AML-193 (cell line): ENCODE measurements at regions not wholly inside any gene's neighbourhood (a gene's known extent, or its start where the extent isn't known, plus 50 kb on each side); places are given as distances from the start of the nearest gene placed in this dataset.

Source experiments
- DNase-seq, 2 experiments: peaks; one replicate each; lab custom pipeline; 2025; lab: John Stamatoyannopoulos, UW

DNA sequence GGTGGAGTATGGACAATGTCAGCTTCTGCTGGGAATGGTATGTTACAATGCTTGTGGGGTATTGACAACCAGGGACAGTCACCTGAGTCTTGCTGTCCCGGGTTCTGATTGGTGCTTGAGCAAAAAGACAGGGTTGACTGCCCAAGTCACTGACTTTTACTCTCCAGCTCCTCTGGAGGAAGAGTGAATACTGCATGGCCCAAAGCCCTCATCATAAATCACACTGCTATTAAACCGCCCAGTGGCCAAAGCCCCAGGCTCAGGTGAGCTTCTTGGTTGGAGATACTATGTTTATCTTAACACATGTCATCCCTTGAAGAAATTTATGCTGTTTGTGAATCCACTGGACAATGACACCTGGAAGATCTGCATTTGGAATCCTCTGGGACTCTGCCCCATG lies 90.0 kb upstream of the IGFBP3 start:
- no peak for DNase-seq

DNA sequence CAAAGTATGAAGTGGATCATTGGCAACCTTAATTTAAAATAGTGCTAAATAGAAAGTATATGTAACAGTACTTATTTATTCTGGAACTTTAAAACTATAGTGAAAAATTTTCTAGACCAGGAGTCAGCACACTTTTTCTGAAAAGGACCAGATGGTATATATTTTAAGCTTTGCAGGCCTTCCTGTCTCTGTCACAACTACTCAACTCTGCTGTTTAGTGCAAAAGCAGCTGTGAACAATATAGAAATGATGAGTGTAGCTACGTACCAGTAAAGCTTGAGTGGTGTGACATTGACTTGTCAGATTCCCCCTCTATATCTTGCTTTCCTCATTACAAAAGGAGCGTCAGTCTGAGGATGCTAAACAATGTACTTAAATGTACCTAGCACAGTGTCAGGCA lies 88.1 kb upstream of the IGFBP3 start:
- DNase-seq, result no peak

DNA sequence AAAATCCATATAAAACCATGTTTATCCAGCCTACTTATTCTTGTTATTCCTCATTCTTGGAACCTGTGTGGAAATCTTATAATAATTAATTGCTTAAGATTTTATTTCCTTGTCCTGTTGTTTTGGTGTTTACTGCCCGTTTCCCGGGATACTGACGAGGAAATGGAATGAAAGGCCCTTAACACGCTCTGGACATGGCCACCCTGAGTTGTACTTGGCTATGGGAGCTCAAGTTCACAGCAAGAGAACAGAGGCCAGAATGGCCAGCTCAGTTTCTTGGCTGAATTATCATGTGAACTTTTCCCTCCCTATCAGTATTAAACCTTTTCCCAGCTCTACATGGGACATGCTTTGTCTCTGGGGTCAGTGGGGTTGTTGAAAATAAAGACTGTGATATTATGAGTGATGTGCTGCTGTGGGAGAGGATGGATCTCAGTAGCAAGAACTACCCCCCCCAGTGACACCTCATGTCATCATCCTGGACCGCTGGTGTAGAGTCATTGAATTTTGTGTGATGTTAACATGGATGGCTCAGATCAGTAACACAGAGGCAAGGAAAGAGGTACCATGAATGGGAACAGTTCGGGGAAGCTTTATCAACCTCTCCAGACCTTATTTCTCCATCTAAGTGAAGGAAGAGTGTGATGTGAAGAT lies 87.0 kb upstream of the IGFBP3 start:
- no peak for DNase-seq

DNA sequence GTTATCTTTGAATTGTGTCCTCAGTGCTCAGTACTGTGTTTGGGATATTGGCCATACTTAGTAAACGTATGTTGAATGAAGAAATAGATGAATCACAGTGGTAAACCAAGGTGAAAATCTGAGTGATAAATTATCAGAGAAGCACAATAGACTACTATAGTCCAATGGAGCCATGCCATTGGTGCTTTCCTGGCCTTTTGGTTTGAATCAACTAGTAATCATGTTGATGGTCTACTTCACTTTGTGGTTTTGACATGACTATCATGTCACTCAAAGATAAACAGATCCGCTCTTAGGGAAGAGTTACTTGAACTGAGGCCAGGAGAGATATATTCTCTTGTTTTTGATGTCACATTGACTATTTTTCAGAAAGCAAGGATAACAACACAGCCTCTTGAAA lies 86.1 kb upstream of the IGFBP3 start:
- DNase-seq, result no peak

DNA sequence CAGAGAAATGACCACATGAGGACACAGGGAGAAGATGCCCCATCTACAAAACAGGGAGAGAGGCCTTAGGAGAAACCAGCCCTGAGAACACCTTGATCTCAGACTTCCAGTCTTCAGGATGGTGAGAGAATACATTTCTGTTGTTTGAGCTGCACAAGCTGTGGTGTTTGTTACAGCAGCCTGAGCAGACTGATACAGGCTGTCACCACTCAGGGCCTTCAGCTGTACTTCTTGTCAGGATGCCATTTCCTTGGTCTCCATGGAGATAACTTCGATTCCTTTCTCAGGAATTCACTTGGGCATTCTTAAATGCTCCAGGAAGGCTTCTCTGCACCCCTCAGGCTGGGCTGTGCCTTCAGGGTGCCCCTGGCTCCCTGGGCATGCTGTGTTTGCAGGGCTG lies 85.7 kb upstream of the IGFBP3 start:
- no peak for DNase-seq

DNA sequence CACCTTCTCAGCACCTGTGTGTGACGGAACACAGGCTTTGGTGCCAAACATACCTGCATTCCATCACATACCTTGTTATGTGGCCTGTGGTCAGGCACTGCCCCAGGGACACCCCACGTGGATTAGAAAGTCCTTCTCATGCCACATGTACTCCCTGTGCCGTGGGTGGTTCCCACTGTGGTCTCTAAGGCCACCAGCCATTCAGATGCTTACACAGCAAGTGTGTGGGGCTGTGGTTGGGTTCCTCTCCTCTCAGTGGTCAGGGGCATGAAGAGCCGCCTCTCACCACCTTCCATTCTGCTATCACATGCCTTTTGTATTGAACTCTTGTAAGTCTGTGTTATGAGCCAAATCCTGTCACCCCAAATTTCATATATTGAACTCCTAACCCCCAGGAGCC lies 85.1 kb upstream of the IGFBP3 start:
- no peak for DNase-seq

DNA sequence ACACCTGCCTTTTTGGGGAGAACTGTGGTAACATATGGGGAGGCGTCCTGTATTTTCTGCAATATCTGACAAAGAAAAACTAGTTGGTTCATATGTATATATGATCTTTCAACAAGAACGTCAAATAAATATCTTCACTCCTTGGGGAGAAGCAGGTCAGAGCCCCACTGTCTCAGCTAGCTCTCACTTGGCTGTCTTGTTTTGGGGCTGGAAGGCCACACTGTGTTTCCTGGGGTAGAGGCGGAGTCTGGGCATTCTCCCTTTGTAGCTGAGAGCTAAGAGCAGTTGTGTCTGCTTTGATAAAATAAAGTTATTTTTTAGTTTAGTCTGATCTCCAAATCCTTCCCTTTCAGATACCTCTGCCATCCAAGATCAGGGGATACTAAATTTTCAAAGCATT lies 83.9 kb upstream of the IGFBP3 start:
- DNase-seq, result no peak

DNA sequence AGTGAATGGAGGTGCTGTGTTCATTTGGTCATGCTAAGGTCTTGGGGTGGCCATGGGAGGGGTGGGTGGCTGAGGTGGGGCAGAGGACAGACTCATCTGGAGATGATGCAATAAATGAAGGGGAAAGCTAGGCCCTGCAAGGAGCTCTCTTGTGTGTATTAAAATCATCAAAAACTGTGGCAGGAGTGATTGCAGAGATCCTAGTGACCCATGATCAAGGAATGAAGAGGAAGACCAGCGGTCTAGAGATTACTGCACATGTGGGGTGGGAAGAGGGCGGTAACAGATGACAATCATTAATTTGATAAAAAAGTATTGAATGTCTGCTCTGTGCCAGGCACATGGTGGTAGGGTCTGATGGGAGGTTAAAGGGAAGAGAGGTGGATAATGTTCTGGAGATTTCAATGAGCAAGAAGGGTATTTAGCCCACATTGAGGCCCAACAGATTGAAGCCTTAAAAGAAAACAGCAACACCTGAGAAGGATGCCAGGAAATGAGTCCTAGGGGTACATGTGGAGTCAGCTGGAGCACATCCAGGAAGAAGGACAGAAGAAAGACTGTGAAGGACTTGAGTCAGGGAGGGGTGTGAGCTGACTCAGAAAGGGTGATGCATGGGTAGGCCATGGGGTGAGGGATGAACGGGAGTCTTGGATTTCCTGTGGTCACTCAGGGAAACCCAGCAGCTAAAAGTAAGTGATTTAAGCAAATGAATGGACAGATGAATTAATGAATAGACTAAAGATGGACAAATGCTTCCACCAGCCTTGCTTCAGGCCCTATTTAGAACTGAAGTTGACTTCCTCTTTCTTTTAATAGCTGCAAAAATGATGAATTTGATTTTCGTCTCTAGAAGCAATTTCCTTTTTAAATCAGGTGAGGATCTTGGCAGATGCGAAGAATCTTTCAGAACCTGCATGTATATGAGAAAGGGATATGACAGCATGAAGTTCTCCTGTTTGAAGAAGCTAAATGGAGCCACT lies 83.1 kb upstream of the IGFBP3 start:
- DNase-seq, result no peak

DNA sequence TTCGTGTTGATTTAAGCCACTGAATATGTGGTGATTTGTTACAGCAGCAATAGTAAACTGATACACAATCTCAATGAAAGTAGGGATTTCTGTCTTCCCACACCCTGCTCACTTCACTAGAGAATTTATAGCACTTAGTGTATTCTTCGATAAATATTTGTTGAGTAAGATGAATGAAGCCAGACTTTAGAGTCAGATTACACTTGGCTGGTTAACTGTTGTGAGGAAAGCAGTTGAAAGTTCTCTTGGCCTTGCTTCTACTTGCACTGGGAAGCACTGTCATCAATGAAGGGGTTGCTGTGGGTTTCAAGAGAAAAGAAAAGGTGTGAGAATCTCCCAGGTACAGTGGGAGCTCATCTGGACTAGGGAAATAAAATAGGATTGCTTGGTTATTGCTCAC lies 82.1 kb upstream of the IGFBP3 start:
- DNase-seq, result no peak

DNA sequence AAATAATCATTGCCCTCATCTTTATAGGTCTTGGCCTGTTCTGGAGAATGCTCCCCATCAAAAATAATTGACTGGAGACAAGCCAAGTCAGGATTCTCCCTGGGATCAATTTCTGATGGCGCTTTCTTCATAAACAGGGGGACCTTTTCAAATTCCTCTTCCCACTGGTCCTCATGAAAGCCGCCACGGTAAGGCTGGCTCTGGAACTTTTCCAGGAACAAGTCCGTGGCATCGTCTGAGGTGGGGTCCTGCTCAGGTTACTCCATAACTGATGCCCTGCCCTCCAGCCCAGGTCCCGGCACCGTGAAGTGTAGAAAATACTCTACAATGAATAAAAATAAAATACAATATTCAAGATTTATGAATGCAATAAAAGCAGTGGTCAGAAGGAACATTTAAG lies 79.4 kb upstream of the IGFBP3 start:
- no peak for DNase-seq

DNA sequence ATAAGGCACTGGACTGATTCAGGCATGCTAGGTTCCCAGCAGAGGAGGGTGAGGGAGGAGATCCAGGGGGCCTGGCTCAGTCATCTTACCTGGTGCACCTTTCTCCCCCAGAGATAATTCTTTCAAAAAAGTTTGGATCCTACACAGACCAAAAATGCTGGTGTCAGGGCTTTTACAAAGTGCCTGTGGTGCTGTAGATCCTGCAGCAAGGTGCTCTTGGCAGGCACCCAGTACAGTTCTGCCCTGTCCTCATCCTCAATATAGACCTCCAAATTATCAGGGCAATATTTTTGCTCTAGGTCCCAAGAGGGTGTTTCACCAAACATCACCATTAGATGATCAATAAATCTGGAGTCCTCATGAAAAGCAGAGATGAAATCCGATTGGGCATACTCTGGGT lies 78.5 kb upstream of the IGFBP3 start:
- no peak for DNase-seq

DNA sequence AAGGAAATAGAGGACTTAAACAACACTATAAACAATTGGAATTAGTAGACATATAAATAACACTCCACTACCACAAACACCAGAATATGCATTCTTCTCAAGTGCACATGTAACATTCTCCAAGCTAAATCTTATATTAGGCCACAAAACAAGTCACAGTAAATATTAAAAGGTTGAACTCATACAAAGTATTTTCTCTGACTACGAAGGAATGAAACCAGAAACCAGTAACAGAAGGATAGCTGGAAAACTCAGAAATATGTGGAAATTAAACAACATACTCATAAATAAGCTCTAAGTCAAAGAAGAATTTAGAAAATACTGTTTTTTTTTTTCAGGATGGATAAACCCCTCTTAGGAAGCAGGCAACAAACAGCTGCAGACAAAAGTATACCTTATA lies 77.4 kb upstream of the IGFBP3 start:
- DNase-seq, result no peak

DNA sequence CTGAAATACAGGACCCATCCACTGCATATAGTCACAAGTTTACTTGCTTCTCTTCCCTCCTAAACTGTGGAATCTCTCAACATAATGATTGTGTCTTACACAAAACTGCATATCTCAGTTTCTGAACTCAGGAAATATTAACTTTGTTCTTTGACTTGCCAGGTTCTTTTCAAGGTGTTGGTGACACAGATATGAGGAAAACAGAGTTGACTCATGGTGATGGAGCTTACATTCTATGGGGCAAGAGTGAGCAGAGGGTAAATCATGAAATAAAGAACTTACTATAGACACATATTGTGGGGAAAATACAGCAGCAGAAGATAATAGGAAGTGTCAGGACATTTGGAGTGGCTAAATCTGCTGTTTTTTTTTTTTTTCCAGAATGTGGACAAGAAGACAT lies 72.5 kb upstream of the IGFBP3 start:
- DNase-seq, result no peak

DNA sequence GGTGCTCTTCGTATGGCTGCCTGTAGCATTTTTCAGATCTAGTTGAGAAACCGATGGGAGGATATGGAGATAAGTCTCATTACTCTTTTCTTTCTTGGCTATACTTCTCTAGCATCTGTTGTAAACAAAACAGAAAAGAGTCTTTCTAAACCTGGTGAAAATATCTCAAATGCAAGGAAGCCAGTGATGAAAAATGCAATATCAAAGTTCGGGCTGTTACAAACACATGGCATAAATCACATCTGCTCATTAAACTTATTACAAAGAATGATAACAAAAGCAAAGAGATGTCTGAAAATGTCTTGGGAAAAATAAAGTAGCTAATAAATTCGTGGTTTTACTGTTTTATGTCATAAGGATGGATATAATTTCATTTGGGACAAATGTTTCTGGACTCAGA lies 71.8 kb upstream of the IGFBP3 start:
- DNase-seq, result no peak

DNA sequence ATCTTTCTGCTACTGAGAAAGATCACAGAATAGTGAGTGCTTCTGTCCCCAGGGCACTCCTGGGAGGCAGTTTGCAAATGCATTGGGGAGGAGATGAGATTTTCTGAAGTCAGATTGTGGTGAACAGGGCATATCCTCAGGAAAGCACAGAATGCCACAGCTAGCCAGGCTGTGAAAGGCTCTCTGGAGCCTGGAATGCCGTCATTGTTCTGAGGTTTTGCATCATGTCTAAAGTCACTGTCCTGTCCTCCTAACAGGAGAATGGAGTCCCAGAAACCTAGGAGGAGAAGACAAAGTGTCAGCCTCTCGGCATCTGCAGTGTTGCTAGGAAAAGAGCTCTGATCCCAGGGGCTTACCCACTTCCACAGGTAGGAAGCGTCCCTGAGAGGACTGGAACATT lies 69.2 kb upstream of the IGFBP3 start:
- DNase-seq, result no peak

DNA sequence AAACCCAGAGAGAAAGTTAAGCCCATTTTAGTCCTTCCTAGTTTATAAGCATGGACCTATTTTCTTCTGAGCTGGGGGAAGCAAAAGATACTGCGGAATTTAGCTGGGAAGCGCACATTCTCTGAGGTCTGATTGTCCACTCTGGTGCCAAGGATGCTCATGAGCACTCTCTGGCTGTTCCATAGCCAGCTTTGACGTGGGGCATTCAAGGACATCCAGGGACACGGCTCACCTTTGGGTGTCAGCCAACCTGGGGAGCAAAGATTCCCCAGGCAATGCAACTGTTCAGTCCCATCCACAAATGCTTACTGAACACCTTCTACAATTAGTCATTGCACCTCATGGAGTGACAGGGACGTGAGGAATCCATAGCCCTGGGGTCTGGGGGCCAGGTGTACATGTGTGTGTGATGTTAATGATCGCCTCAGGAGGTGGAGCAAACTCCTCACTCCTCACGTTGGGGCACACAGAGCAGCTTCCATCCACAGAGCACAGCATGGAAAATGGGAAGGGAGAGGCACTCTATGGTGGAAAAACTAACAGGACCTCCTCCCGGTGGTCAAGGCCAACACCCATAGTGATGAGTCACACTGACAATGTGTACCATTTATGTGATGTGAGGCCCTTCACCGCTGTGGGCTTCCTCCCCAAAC lies 67.5 kb upstream of the IGFBP3 start:
- DNase-seq, result no peak

DNA sequence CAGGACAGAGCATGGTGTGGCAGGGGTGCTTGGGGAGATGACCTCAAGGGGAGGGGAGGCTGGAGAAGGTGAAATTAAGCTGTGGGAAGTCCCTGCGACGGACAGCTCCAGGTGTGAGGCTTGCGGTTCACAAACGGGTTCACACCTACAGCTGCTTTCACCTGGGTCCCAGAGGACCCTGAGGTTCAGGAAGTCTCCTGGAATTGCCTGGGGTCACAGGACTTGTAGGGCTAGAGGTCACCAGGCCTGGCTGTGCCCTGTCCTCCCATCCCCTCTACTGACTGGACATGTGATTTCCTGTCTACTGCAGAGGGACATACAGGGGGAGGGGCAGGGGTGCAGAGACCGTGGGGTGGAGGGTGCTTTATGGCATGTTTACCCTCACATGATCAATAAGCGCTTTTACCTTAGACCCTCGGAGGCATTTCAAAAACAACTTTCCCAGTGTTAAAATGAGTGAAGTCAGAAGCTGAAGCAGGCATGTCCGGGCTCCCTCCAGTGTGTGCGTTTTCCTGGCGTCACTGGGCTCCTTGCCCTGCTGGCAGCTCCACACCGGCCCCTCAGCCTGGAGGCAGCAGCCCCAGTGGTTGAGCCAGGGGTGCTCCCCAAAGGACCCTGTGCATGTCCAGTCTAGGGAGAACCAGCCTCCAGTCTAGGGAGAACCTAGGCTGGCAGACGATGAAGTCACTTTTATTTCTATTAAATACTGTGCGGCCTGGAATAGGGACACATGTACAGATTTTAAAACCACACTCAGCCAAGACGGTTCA lies 66.6 kb upstream of the IGFBP3 start:
- DNase-seq, result no peak

DNA sequence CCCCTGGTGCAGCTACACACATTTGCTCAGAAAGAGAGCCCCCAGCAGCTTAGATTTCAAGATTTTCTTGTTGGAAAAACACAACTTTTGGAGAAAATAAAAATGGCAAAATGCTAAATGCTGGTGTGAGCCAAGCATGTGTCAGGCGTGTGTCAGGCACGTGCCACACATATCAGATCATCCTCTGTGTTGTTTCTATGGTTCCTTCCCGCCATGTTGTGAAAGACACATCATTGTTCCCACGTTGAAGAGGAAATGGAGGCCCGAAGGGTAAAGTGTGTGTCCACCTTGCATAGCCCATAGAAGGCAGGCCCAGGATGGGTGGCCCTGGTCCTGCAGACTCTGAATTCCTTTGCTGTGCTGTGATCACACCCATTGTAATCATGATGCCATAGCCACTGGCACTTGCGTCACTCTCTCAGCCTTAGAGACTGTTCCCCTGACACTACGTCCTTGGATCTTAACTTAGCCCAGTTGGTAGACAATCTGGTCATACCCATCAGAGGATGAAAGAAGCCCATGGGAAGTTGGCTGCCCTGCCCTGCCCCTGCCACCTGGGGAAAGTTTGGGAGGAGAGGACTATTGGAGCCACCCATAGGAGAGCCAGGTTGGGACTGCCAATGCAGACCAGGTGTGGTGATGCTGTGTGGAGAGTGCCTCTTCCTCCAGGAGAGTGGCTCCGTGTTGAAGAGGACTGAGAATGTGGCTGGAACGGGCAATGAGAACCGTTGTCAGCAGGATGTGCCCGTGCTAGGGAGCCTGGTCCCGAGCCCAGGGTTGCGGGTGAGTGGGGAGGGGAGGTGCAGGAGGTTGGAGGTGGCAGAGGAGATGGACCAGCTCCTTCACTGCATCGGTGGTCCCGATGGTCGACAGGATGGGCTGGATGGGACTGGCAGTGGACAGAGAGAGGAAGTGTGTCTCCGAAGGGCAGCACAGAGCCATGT lies 65.6 kb upstream of the IGFBP3 start:
- no peak for DNase-seq

DNA sequence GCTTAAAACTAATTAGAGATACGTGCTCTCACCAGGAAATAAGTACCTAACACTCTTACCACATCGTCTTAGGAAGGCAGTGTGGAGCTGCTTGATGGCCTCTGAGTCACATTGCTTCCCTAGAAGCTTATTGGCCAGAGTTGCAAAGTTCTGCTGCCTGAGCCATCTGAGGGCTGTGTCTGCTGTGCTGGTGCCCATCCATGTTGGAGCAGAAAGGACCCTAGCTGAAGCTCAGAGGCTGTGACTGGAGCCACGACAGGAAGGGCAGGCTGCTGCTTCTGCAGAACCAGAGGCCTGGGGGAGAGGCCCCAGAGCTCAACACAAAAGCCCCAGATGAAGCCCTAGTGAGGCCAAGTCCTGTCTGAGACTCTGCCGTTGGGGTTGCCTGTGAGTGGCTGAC lies 64.8 kb upstream of the IGFBP3 start:
- DNase-seq, result no peak

DNA sequence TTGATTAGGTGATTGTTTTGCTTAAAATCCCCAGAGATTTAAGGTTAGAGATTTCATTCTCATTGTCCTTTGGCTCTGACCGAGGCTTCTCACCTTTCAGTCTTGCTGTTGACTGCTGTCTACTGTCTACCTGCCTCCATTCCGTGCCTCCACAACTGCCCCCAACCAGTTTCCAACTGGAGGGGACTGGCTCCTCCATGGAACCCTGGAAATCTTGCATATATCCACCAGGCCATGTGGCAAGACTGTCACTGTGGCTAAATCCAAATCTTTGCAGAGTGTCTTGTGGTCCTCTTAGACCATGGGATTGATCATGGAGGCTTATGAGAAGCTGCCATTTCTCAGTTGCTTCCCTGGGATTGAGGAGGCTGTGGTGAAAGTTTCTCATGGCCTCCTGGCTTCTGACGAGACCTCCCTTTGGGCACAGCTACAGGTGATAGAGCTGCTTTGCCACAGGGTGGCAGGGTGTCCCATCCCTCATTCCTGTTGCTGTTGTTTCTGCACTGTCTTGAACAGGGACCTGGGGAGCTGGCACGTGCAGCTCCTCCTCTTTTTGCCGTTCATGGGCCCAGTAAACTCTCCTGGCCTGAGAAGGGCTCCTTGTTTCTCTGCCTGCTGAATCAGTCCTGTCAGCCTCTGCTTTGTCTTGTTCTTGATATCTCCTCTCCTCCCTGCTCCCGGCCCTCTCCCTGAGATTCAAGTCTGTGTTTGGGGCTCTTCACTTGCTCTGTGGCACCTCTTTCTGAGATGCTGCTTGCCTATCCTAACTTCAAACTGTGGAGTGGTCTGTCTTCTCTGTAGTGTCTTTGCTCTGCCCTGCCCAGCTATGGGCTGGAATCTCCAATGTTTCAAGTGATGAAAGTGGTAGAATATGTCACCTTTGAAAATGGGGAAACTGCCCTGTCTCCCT lies 63.6 kb upstream of the IGFBP3 start:
- no peak for DNase-seq
